Endothelial cell of hepatic sinusoid (primary cell): ENCODE measurements at regions not wholly inside any gene's neighbourhood (a gene's known extent, or its start where the extent isn't known, plus 50 kb on each side); places are given as distances from the start of the nearest gene placed in this dataset.

Experiments used
- in situ Hi-C: cut with HindIII; loops from 2 replicates; pipeline ENCODE4 v1.10.0; 2017; ENCODE audit warnings: low sequenced_read_pairs

- in situ Hi-C loops, result no loop called here
Observed at GRCh38 chr22:26990503-26991189, 333.3 kb downstream of the MIAT start.

- in situ Hi-C loops, result no loop called here
Observed at GRCh38 chr22:26992556-26992955, 335.2 kb downstream of the MIAT start.

- in situ Hi-C loops, result no loop called here
Observed at GRCh38 chr22:26993886-26994285, 336.5 kb downstream of the MIAT start.

- in situ Hi-C loops, result no loop called here
Observed at GRCh38 chr22:26994801-26995200, 337.4 kb downstream of the MIAT start.

GRCh38 chr22:26995235-26995634 lies 337.8 kb downstream of the MIAT start:
- in situ Hi-C loops, result no loop called here

GRCh38 chr22:26996154-26996553 lies 338.8 kb downstream of the MIAT start:
- in situ Hi-C loops, result no loop called here

- in situ Hi-C loops, result no loop called here
Observed at GRCh38 chr22:26998129-26998528, 340.7 kb downstream of the MIAT start.

- in situ Hi-C loops, result no loop called here
Observed at GRCh38 chr22:26998716-26999115, 341.3 kb downstream of the MIAT start.

GRCh38 chr22:27003297-27003696 lies 345.9 kb downstream of the MIAT start:
- in situ Hi-C loops, result loop anchor here (5.0 kb wide), 1 partner anchor 46 kb away; no protein-coding TSS in a partner anchor

GRCh38 chr22:27004434-27004833 lies 347.0 kb downstream of the MIAT start:
- in situ Hi-C loops, result loop anchor here (5.0 kb wide), 1 partner anchor 47 kb away; no protein-coding TSS in a partner anchor

GRCh38 chr22:27008454-27008853 lies 351.1 kb downstream of the MIAT start:
- in situ Hi-C loops, result no loop called here

- in situ Hi-C loops, result no loop called here
Observed at GRCh38 chr22:27011133-27011532, 353.7 kb downstream of the MIAT start.

- in situ Hi-C loops, result no loop called here
Observed at GRCh38 chr22:27011717-27012116, 354.3 kb downstream of the MIAT start.

- in situ Hi-C loops, result no loop called here
Observed at GRCh38 chr22:27019827-27020226, 362.4 kb downstream of the MIAT start.

- in situ Hi-C loops, result no loop called here
Observed at GRCh38 chr22:27022274-27022895, 365.0 kb downstream of the MIAT start.

GRCh38 chr22:27022896-27023361 lies 365.5 kb downstream of the MIAT start:
- in situ Hi-C loops, result no loop called here

GRCh38 chr22:27023591-27023990 lies 366.2 kb downstream of the MIAT start:
- in situ Hi-C loops, result no loop called here

GRCh38 chr22:27024982-27025381 lies 367.6 kb downstream of the MIAT start:
- in situ Hi-C loops, result no loop called here

- in situ Hi-C loops, result no loop called here
Observed at GRCh38 chr22:27028093-27028492, 370.7 kb downstream of the MIAT start.

- in situ Hi-C loops, result no loop called here
Observed at GRCh38 chr22:27029584-27030130, 372.3 kb downstream of the MIAT start.

- in situ Hi-C loops, result no loop called here
Observed at GRCh38 chr22:27032091-27032761, 374.8 kb downstream of the MIAT start.
